Tibial nerve (tissue), 4 donors: ENCODE measurements at regions not wholly inside any gene's neighbourhood (a gene's known extent, or its start where the extent isn't known, plus 50 kb on each side); places are given as distances from the start of the nearest gene placed in this dataset.

Source experiments
- EP300 ChIP-seq, 2 donors: sonication (generic); formaldehyde crosslinking; IDR thresholded peaks; one replicate each; pipeline ENCODE4 v1.6.1; 2017; ENCODE audit warnings: antibody characterized with exemption in 2 of 2, mild to moderate bottlenecking in 1 of 2
- POLR2A ChIP-seq, 2 donors: fragments of 450-650 bp; IDR thresholded peaks; one replicate each; pipeline ENCODE4 v1.6.1; 2017; ENCODE audit warnings: antibody characterized with exemption in 2 of 2, mild to moderate bottlenecking in 2 of 2, moderate library complexity in 2 of 2
- TF ChIP-seq, protein P1 (sequence below), 5 experiments: fragments of 200-600 bp in 3 of 5; fragments of 450-650 bp in 2 of 5; sonication (generic) in 3 of 5; IDR thresholded peaks; one replicate each; pipeline ENCODE4 v1.5.1; 2016 to 2019; ENCODE audit warnings: antibody characterized with exemption in 5 of 5, mild to moderate bottlenecking in 3 of 5, moderate library complexity in 2 of 5

DNA sequence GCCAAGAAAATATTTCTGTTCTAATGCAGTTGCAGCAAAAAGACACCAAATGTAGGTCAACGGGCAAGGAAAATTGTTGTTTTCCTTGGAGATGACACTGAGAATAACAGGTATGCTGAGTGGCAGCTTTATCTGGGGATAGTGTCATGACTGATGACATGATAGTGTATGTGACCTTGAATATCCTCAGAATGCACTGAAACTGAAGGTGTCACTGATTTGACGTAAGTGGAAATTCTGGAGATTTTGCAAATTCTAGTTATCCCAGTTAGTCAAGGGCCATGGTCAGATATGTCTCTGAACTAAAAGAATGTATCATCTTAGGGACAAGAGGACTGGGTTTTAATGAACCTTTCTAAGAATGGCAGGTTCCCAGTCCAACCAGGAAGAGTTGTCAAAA is 138.0 kb upstream of the C9orf72 start:
- TF ChIP-seq, protein P1, sequence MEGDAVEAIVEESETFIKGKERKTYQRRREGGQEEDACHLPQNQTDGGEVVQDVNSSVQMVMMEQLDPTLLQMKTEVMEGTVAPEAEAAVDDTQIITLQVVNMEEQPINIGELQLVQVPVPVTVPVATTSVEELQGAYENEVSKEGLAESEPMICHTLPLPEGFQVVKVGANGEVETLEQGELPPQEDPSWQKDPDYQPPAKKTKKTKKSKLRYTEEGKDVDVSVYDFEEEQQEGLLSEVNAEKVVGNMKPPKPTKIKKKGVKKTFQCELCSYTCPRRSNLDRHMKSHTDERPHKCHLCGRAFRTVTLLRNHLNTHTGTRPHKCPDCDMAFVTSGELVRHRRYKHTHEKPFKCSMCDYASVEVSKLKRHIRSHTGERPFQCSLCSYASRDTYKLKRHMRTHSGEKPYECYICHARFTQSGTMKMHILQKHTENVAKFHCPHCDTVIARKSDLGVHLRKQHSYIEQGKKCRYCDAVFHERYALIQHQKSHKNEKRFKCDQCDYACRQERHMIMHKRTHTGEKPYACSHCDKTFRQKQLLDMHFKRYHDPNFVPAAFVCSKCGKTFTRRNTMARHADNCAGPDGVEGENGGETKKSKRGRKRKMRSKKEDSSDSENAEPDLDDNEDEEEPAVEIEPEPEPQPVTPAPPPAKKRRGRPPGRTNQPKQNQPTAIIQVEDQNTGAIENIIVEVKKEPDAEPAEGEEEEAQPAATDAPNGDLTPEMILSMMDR (IDR thresholded peaks at IDR 0.05) = no peak
- TF ChIP-seq POLR2A (IDR thresholded peaks at IDR 0.05) (no peak), EP300 (IDR thresholded peaks at IDR 0.05) (no peak)
